ENCODE measurements at regions not wholly inside any gene's neighbourhood (a gene's known extent, or its start where the extent isn't known, plus 50 kb on each side); places are given as distances from the start of the nearest gene placed in this dataset.

GRCh38 chr5:89983216-89983615 is 426.3 kb downstream of the CETN3 start:
- H4K20me1 ChIP-seq (ENCODE audit: insufficient read depth, low read depth, low read length): no peaks in the 10 kb centered on the region
- H3K4me3 ChIP-seq (ENCODE audit: low read length): no peak overlapping the region
- no peaks in the 10 kb centered on the region for H3K4me1 ChIP-seq (ENCODE audit: low read length)
- H3K36me3 ChIP-seq (ENCODE audit: insufficient read depth, low read length): no peaks in the 10 kb centered on the region
- no peak overlapping the region for H3K9ac ChIP-seq (ENCODE audit: low read length)
- no peaks in the 10 kb centered on the region for H3K9me2 ChIP-seq (replicated peaks; ENCODE audit: insufficient read depth, low read length)
- H3K4me2 ChIP-seq (ENCODE audit: low read depth, low read length, poor library complexity, severe bottlenecking): no peak overlapping the region
- H3K9me3 ChIP-seq (ENCODE audit: low read length): no peaks in the 10 kb centered on the region
- H2AFZ ChIP-seq (ENCODE audit: low read length): no peak overlapping the region
- no peaks in the 10 kb centered on the region for H3K79me2 ChIP-seq (ENCODE audit: low read length)
- DNase-seq: no peak
- H3K27me3 ChIP-seq (ENCODE audit: low read length): no peaks in the 10 kb centered on the region
- no peak overlapping the region for H3K27ac ChIP-seq (ENCODE audit: low read length)

GRCh38 chr5:89981878-89982773 is 427.4 kb downstream of the CETN3 start:
- Histone ChIP-seq H3K27me3 (ENCODE audit: low read length) (no peaks in the 10 kb centered on the region), H3K4me1 (ENCODE audit: low read length) (no peaks in the 10 kb centered on the region), H2AFZ (ENCODE audit: low read length) (no peak overlapping the region), H3K9ac (ENCODE audit: low read length) (no peak overlapping the region), H3K27ac (ENCODE audit: low read length) (no peak overlapping the region), H4K20me1 (ENCODE audit: insufficient read depth, low read depth, low read length) (no peaks in the 10 kb centered on the region), H3K9me3 (ENCODE audit: low read length) (no peaks in the 10 kb centered on the region), H3K9me2 (replicated peaks; ENCODE audit: insufficient read depth, low read length) (no peaks in the 10 kb centered on the region), H3K4me3 (ENCODE audit: low read length) (no peak overlapping the region), H3K79me2 (ENCODE audit: low read length) (no peaks in the 10 kb centered on the region), H3K36me3 (ENCODE audit: insufficient read depth, low read length) (no peaks in the 10 kb centered on the region), H3K4me2 (ENCODE audit: low read depth, low read length, poor library complexity, severe bottlenecking) (no peak overlapping the region)
- DNase-seq: no peak

- H3K36me3 ChIP-seq (ENCODE audit: insufficient read depth, low read length): no peaks in the 10 kb centered on the region
- no peaks in the 10 kb centered on the region for H3K27me3 ChIP-seq (ENCODE audit: low read length)
- H3K79me2 ChIP-seq (ENCODE audit: low read length): no peaks in the 10 kb centered on the region
- no peaks in the 10 kb centered on the region for H3K4me1 ChIP-seq (ENCODE audit: low read length)
- H3K4me3 ChIP-seq (ENCODE audit: low read length): no peak overlapping the region
- H4K20me1 ChIP-seq (ENCODE audit: insufficient read depth, low read depth, low read length): no peaks in the 10 kb centered on the region
- H3K9ac ChIP-seq (ENCODE audit: low read length): no peak overlapping the region
- H2AFZ ChIP-seq (ENCODE audit: low read length): no peak overlapping the region
- DNase-seq: no peak
- H3K9me3 ChIP-seq (ENCODE audit: low read length): no peaks in the 10 kb centered on the region
- no peak overlapping the region for H3K4me2 ChIP-seq (ENCODE audit: low read depth, low read length, poor library complexity, severe bottlenecking)
- H3K27ac ChIP-seq (ENCODE audit: low read length): no peak overlapping the region
- no peaks in the 10 kb centered on the region for H3K9me2 ChIP-seq (replicated peaks; ENCODE audit: insufficient read depth, low read length)
These were observed 428.5 kb downstream of the CETN3 start for GRCh38 chr5:89981021-89981420.

GRCh38 chr5:89973516-89973915 is 436.0 kb downstream of the CETN3 start:
- Histone ChIP-seq H3K79me2 (ENCODE audit: low read length) (no peaks in the 10 kb centered on the region), H3K27me3 (ENCODE audit: low read length) (no peaks in the 10 kb centered on the region), H3K4me1 (ENCODE audit: low read length) (no peaks in the 10 kb centered on the region), H3K9me2 (replicated peaks; ENCODE audit: insufficient read depth, low read length) (no peaks in the 10 kb centered on the region), H4K20me1 (ENCODE audit: insufficient read depth, low read depth, low read length) (no peaks in the 10 kb centered on the region), H3K4me2 (ENCODE audit: low read depth, low read length, poor library complexity, severe bottlenecking) (no peak overlapping the region), H2AFZ (ENCODE audit: low read length) (no peak overlapping the region), H3K27ac (ENCODE audit: low read length) (no peak overlapping the region), H3K36me3 (ENCODE audit: insufficient read depth, low read length) (no peaks in the 10 kb centered on the region), H3K9me3 (ENCODE audit: low read length) (no peaks in the 10 kb centered on the region), H3K4me3 (ENCODE audit: low read length) (no peak overlapping the region), H3K9ac (ENCODE audit: low read length) (no peak overlapping the region)
- DNase-seq: no peak

- H3K9me2 ChIP-seq (replicated peaks; ENCODE audit: insufficient read depth, low read length): no peaks in the 10 kb centered on the region
- no peaks in the 10 kb centered on the region for H3K79me2 ChIP-seq (ENCODE audit: low read length)
- H3K9me3 ChIP-seq (ENCODE audit: low read length): no peaks in the 10 kb centered on the region
- H2AFZ ChIP-seq (ENCODE audit: low read length): no peak overlapping the region
- H3K27me3 ChIP-seq (ENCODE audit: low read length): no peaks in the 10 kb centered on the region
- H3K27ac ChIP-seq (ENCODE audit: low read length): no peak overlapping the region
- DNase-seq: no peak
- no peak overlapping the region for H3K9ac ChIP-seq (ENCODE audit: low read length)
- H3K4me2 ChIP-seq (ENCODE audit: low read depth, low read length, poor library complexity, severe bottlenecking): no peak overlapping the region
- H4K20me1 ChIP-seq (ENCODE audit: insufficient read depth, low read depth, low read length): no peaks in the 10 kb centered on the region
- H3K36me3 ChIP-seq (ENCODE audit: insufficient read depth, low read length): no peaks in the 10 kb centered on the region
- H3K4me1 ChIP-seq (ENCODE audit: low read length): no peaks in the 10 kb centered on the region
- no peak overlapping the region for H3K4me3 ChIP-seq (ENCODE audit: low read length)
These were observed 436.7 kb downstream of the CETN3 start for GRCh38 chr5:89972901-89973300.

- Histone ChIP-seq H3K79me2 (ENCODE audit: low read length) (no peaks in the 10 kb centered on the region), H3K27ac (ENCODE audit: low read length) (no peak overlapping the region), H3K4me3 (ENCODE audit: low read length) (no peak overlapping the region), H3K4me2 (ENCODE audit: low read depth, low read length, poor library complexity, severe bottlenecking) (no peak overlapping the region), H3K4me1 (ENCODE audit: low read length) (no peaks in the 10 kb centered on the region), H3K9me2 (replicated peaks; ENCODE audit: insufficient read depth, low read length) (no peaks in the 10 kb centered on the region; the same call in 1 of the 2 replicates), H3K9ac (ENCODE audit: low read length) (no peak overlapping the region), H3K9me3 (ENCODE audit: low read length) (no peaks in the 10 kb centered on the region), H2AFZ (ENCODE audit: low read length) (no peak overlapping the region), H3K27me3 (ENCODE audit: low read length) (no peaks in the 10 kb centered on the region), H4K20me1 (ENCODE audit: insufficient read depth, low read depth, low read length) (no peaks in the 10 kb centered on the region), H3K36me3 (ENCODE audit: insufficient read depth, low read length) (no peaks in the 10 kb centered on the region)
- DNase-seq: no peak
These were observed 440.6 kb downstream of the CETN3 start for GRCh38 chr5:89968958-89969381.

GRCh38 chr5:89967771-89968444 is 441.6 kb downstream of the CETN3 start:
- Histone ChIP-seq H3K9me3 (ENCODE audit: low read length) (no peaks in the 10 kb centered on the region), H3K27me3 (ENCODE audit: low read length) (no peaks in the 10 kb centered on the region), H3K9me2 (replicated peaks; ENCODE audit: insufficient read depth, low read length) (no peaks in the 10 kb centered on the region; the same call in 1 of the 2 replicates), H3K27ac (ENCODE audit: low read length) (no peak overlapping the region), H3K4me3 (ENCODE audit: low read length) (no peak overlapping the region), H3K79me2 (ENCODE audit: low read length) (no peaks in the 10 kb centered on the region), H3K9ac (ENCODE audit: low read length) (no peak overlapping the region), H3K36me3 (ENCODE audit: insufficient read depth, low read length) (no peaks in the 10 kb centered on the region), H4K20me1 (ENCODE audit: insufficient read depth, low read depth, low read length) (no peaks in the 10 kb centered on the region), H3K4me1 (ENCODE audit: low read length) (no peaks in the 10 kb centered on the region), H2AFZ (ENCODE audit: low read length) (no peak overlapping the region), H3K4me2 (ENCODE audit: low read depth, low read length, poor library complexity, severe bottlenecking) (no peak overlapping the region)
- DNase-seq: no peak

GRCh38 chr5:89956838-89957237 is 452.7 kb downstream of the CETN3 start:
- no peaks in the 10 kb centered on the region for H4K20me1 ChIP-seq (ENCODE audit: insufficient read depth, low read depth, low read length)

More at GRCh38 chr5:89956838-89957237, 452.7 kb downstream of the CETN3 start:
- H3K79me2 ChIP-seq (ENCODE audit: low read length): no peaks in the 10 kb centered on the region
- H3K4me2 ChIP-seq (ENCODE audit: low read depth, low read length, poor library complexity, severe bottlenecking): no peak overlapping the region
- no peaks in the 10 kb centered on the region for H3K9me3 ChIP-seq (ENCODE audit: low read length)
- no peak overlapping the region for H2AFZ ChIP-seq (ENCODE audit: low read length)
- H3K27ac ChIP-seq (ENCODE audit: low read length): no peak overlapping the region
- no peak overlapping the region for H3K9ac ChIP-seq (ENCODE audit: low read length)
- H3K4me1 ChIP-seq (ENCODE audit: low read length): no peaks in the 10 kb centered on the region
- H3K4me3 ChIP-seq (ENCODE audit: low read length): no peak overlapping the region
- H3K27me3 ChIP-seq (ENCODE audit: low read length): no peaks in the 10 kb centered on the region
- H3K9me2 ChIP-seq (replicated peaks; ENCODE audit: insufficient read depth, low read length): no peaks in the 10 kb centered on the region
- no peak for DNase-seq
- H3K36me3 ChIP-seq (ENCODE audit: insufficient read depth, low read length): no peaks in the 10 kb centered on the region

All from Karpas-422 (cell line).